ENCODE measurements at regions not wholly inside any gene's neighbourhood (a gene's known extent, or its start where the extent isn't known, plus 50 kb on each side); places are given as distances from the start of the nearest gene placed in this dataset.

DNA sequence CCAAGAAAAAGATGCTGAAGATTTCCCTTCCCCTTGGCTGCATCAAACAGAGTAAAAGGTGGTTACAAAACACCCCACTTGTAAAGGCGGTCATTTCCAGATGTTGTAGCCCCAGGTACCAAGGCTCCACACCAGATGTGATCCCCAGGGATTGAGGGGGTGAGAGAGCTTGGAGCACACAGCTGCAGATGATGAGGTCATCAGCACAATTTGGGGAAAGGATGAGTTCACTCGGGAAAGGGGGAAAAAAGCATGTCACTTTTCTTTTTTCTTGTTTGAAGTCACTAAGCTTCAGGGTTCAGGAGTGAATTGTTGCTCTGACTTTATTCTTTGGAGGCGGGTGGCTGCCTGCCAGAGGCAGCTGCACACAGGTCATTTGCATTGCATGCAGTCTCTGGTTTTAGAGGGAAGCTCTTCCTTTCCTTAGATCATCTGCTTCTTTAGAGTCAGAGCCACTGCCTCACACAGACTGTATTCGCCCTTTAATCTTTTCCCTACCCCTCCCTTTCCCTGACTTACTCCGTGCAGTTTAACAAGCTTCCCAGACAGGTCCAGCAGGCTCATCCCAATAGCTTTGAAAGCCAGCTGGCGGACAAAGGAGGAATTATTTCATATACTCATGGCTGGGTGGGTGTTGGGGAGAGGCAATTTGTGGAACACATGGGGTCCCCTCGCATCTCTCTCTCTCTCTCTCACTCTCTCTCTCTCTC is 409.3 kb upstream of the SLC24A2 start:
- no peak for TF ChIP-seq POLR2A (IDR thresholded peaks at IDR 0.05; ENCODE audit: low read depth, low read length)
- no peak for TF ChIP-seq POLR2AphosphoS5 (IDR thresholded peaks at IDR 0.05; ENCODE audit: low read depth, low read length)
- no peak for TF ChIP-seq PAX5 (IDR thresholded peaks at IDR 0.05; ENCODE audit: insufficient read depth, low read length, severe bottlenecking)
- no peak for TF ChIP-seq TAF1 (IDR thresholded peaks at IDR 0.05; ENCODE audit: low read depth, low read length)
- TF ChIP-seq SPI1 (IDR thresholded peaks at IDR 0.05; ENCODE audit: low read depth, low read length): no peak

Measured in GM12891 (cell line).